Aorta (tissue), 5 donors: ENCODE measurements at regions not wholly inside any gene's neighbourhood (a gene's known extent, or its start where the extent isn't known, plus 50 kb on each side); places are given as distances from the start of the nearest gene placed in this dataset.

ENCODE experiments used
- ATAC-seq: fragments of 200-7000 bp; cut with Tn5 transposase; one replicate; pipeline ENCODE4 v1.9.1; 2022; ENCODE audit warnings: moderate library complexity; ENCODE audit not compliant: low FRiP score
- DNase-seq, 2 donors: peaks; one replicate each; pipeline ENCODE4 v3.0.0-alpha.2; 2020
- H3K27ac ChIP-seq, 2 donors: one replicate each; pipeline ENCODE4 v1.5.1; 2013; ENCODE audit warnings: low read length in 2 of 2, mild to moderate bottlenecking in 2 of 2, moderate library complexity in 2 of 2, control low read depth in 1 of 2, inconsistent platforms in 1 of 2, low read depth in 1 of 2
- H3K27me3 ChIP-seq, 2 donors: one replicate each; pipeline ENCODE4 v1.6.1; 2013; ENCODE audit warnings: control low read depth in 1 of 2, low read length in 1 of 2, mild to moderate bottlenecking in 1 of 2, moderate library complexity in 1 of 2; ENCODE audit not compliant: insufficient read depth in 2 of 2, control insufficient read depth in 1 of 2
- H3K36me3 ChIP-seq, 2 donors: one replicate each; pipeline ENCODE4 v1.6.1; 2013; ENCODE audit warnings: control low read depth in 1 of 2, low read length in 1 of 2, mild to moderate bottlenecking in 1 of 2; ENCODE audit not compliant: insufficient read depth in 2 of 2, control insufficient read depth in 1 of 2
- H3K4me1 ChIP-seq, 2 donors: one replicate each; pipeline ENCODE4 v1.6.1; 2013; ENCODE audit warnings: low read length in 2 of 2, control low read depth in 1 of 2, mild to moderate bottlenecking in 1 of 2, moderate library complexity in 1 of 2; ENCODE audit not compliant: insufficient read depth in 2 of 2, control insufficient read depth in 1 of 2
- H3K4me3 ChIP-seq, 2 donors: one replicate each; pipeline ENCODE4 v1.5.1; 2013; ENCODE audit warnings: low read length in 2 of 2, control low read depth in 1 of 2, mild to moderate bottlenecking in 1 of 2
- H3K9me3 ChIP-seq: one replicate; pipeline ENCODE4 v1.6.1; 2013; ENCODE audit warnings: mild to moderate bottlenecking, low read length; ENCODE audit not compliant: control insufficient read depth
- WGBS, 2 donors: extraction: QIAGEN DNeasy Blood & Tissue Kit; methylation state at CpG; one replicate each; pipeline ENCODE4 v1.1.7; 2013; 5-methylcytosine and 5-hydroxymethylcytosine counted together
- intact Hi-C, 2 donors: fragments of 100-400 bp; cut with DNase I; formaldehyde crosslinking; loops; one replicate each; pipeline versions ENCODE4 v1.14.2 to v1.15.0; 2022
- donor health status: healthy with polysubstance abuse.
- donor health status: Bipolar disorder and iron deficiency.
- donor health status: DM: no; HTN: no; CAD: no.
- donor health status: DM: no; HTN: no; CAD: no.
- donor health status: DM: yes; HTN: yes; CAD: no.

DNA sequence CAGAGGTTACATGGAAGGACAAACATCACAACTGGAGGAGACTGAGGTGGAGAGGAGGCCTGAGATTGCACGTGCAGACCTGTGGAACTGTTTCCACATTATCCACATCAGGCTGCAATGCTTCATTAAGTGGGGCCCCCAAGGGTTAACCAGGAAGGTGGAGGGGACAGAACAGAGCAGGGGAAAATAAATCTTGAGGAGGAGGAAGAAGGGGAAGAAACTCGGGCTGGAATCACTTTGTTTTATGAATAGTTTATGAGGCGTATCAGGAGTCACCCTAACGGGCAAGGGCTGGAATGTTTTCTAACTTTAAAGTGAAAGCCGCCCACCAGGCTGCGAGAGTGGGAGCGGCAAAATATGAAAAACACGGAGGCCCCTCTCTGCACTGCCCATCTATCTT lies 154.9 kb downstream of the WNT5A start:
- 68 to 81% methylated on average over 8 of the region's 8 CpGs for WGBS, 2 donors
- Histone ChIP-seq H3K9me3 (no peaks in the 10 kb centered on the region), H3K4me3 (no peak overlapping the region), H3K36me3 (no peaks in the 10 kb centered on the region), H3K4me1 (no peaks in the 10 kb centered on the region), H3K27ac (no peak overlapping the region), H3K27me3 (no peaks in the 10 kb centered on the region)
- intact Hi-C loops = no loop called here
- DNase-seq = no peak
- ATAC-seq = no peak

DNA sequence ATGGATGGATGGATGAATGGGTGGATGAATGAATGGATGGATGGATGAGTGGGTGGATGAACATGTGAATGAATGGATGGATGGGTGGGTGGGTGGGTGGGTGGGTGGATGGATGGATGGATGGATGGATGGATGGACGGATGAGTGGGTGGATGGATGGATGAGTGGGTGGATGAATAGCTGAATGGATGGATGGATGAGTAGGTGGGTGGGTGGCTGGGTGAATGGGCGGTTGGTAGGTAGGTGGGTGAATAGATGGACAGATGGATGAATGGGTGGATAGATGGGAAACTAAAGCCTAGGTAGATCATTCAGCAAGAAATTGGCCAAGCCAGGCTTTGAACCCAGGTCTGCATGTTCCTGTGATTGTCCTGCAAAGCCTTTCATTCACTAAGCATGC lies 155.6 kb downstream of the WNT5A start:
- intact Hi-C loops = no loop called here
- no peaks in the 10 kb centered on the region for H3K4me1 ChIP-seq
- ATAC-seq (no peak), DNase-seq (no peak)
- WGBS, 2 donors = 84 to 93% methylated on average over 2 of the region's 2 CpGs
- H3K9me3 ChIP-seq = no peaks in the 10 kb centered on the region
- H3K27ac ChIP-seq = no peak overlapping the region
- no peaks in the 10 kb centered on the region for H3K27me3 ChIP-seq
- H3K4me3 ChIP-seq = no peak overlapping the region
- H3K36me3 ChIP-seq = no peaks in the 10 kb centered on the region

DNA sequence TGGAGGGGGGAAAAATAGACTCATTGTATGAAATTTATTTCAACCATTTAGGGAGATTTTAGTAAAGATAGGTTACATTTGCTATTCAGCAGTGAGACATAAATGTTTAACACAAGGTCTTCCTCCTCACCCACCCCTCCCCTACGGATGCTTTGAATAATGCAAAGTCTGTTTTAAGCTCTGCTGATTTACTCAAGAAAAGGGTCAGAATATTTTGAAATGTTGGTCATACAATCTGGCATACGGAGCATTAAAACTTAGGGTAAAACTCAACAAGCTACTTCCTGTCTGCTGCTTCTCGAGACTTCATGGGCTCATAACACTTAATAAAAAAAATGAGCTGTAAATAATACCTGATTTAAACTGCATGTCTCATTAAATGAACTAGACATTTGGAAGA lies 156.3 kb downstream of the WNT5A start:
- H3K9me3 ChIP-seq = no peaks in the 10 kb centered on the region
- no peak for DNase-seq
- 49 to 54% methylated on average over 3 of the region's 3 CpGs for WGBS, 2 donors
- H3K4me1 ChIP-seq = no peaks in the 10 kb centered on the region
- no peaks in the 10 kb centered on the region for H3K36me3 ChIP-seq
- no peak for ATAC-seq
- no peak overlapping the region for H3K27ac ChIP-seq
- intact Hi-C loops = no loop called here
- H3K4me3 ChIP-seq = no peak overlapping the region
- H3K27me3 ChIP-seq = no peaks in the 10 kb centered on the region

DNA sequence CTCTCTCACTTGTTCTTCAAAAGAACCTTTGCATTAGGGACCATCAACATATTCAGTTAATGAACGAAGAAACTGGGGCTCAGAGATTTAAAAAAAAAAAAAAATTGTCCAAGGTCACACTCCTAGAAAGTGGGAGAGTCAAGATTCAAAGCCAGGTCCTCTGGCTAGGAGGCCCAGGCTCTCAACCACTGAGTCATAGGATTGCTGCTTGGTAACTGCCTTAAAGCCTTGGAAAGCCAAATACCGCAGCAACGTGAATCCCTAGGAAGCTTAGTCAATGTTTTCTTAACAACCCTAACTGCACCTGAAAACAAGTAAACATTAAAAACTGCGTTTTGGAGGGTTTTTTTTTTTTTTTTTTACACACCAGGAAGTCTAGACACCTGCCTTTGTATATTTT lies 156.8 kb downstream of the WNT5A start:
- Histone ChIP-seq H3K9me3 (no peaks in the 10 kb centered on the region), H3K27me3 (no peaks in the 10 kb centered on the region), H3K4me3 (no peak overlapping the region), H3K4me1 (no peaks in the 10 kb centered on the region), H3K27ac (no peak overlapping the region), H3K36me3 (no peaks in the 10 kb centered on the region)
- WGBS, 2 donors = 26 to 28% methylated on average over 4 of the region's 4 CpGs
- intact Hi-C loops = no loop called here
- ATAC-seq (no peak), DNase-seq (no peak)

DNA sequence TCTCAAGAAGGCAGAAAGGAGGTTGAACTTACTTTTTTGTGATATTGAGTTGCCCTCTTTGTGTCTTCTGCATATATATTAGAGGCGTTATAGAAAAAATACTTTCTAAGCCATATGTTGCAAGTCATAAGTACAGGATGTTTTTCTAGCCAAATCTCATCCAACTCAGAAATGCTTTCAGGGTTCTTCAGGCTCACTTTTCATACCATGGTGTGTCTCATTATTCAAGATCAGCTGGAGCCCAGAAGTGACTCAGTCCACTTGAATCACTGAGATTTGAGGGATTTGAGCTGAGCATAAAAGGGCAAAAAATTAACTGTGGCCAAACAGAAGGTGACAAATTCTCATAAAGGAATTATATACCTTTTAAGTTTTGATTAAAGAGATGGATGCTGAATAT lies 157.3 kb downstream of the WNT5A start:
- H3K4me3 ChIP-seq = no peak overlapping the region
- no peak for ATAC-seq
- no peak overlapping the region for H3K27ac ChIP-seq
- H3K27me3 ChIP-seq = no peaks in the 10 kb centered on the region
- no peaks in the 10 kb centered on the region for H3K4me1 ChIP-seq
- no peaks in the 10 kb centered on the region for H3K9me3 ChIP-seq
- H3K36me3 ChIP-seq = no peaks in the 10 kb centered on the region
- WGBS, 2 donors = 51 to 55% methylated on average over 1 of the region's 1 CpG
- DNase-seq = no peak
- intact Hi-C loops = no loop called here

DNA sequence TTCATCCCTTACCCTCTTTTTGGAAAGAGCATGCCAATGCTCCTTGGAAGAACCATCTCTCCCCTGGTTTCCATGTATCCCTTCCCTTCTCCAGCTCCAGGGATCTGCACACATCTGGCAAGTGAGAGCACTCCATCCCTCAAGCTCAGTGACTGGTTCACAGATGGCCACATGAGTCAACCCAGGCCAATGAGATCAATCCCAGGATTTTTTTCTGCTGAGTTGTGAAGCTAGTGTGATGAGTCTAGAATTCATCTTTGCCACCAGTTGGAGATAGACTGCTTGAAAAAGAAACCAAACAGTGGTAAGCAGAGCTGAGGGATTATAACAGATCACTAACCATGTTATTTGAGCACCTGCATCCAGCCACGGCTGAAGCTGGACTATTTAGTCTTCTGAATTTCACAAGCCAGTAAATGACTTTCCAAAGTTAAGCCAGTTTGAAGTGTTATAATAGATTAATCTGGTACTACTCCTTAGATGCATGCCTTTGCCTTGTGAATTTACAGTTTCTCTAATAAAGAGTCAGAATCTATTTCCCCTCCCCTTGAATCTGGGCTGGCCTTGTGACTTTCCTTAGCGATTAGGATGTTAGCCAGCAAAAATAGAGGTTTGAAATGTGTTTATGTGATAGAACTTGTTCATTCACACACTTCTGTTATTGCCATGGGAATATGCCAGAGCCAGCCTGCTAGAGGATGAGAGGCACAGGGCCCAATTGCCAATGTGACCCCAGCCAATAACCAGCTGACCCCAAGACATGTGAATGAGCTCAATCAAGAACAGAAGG lies 159.8 kb downstream of the WNT5A start:
- Histone ChIP-seq H3K27me3 (no peaks in the 10 kb centered on the region), H3K36me3 (no peaks in the 10 kb centered on the region), H3K27ac (no peak overlapping the region), H3K4me3 (no peak overlapping the region), H3K4me1 (no peaks in the 10 kb centered on the region), H3K9me3 (no peaks in the 10 kb centered on the region)
- DNase-seq (no peak), ATAC-seq (no peak)
- 17 to 33% methylated on average over 2 of the region's 2 CpGs for WGBS, 2 donors
- intact Hi-C loops = no loop called here

DNA sequence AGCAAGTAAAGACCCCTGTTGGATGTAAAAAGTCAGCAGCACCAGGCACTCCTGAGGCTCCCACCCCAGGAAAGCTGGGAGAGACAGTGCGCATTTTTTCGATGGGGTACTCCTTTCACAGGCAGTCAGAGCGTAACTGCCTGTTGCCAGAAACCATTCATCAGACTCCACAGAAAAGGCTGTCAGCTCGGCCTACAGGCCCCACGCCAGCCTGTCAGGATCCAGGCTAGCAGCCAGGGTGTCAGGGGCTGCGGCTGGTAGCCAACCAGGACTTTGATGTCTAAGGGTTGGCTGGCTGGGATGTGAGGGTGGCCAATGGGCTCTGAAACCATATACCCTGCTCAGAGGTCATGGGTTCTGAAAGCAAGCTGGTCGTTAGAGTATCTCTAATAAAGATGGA lies 164.5 kb downstream of the WNT5A start:
- Histone ChIP-seq H3K27ac (no peak overlapping the region), H3K9me3 (peaks cover 3% of the 10 kb centered on the region), H3K27me3 (no peaks in the 10 kb centered on the region), H3K4me1 (no peaks in the 10 kb centered on the region), H3K36me3 (no peaks in the 10 kb centered on the region), H3K4me3 (no peak overlapping the region)
- DNase-seq (no peak), ATAC-seq (no peak)
- 10 to 14% methylated on average over 7 of the region's 7 CpGs for WGBS, 2 donors
- intact Hi-C loops = no loop called here

DNA sequence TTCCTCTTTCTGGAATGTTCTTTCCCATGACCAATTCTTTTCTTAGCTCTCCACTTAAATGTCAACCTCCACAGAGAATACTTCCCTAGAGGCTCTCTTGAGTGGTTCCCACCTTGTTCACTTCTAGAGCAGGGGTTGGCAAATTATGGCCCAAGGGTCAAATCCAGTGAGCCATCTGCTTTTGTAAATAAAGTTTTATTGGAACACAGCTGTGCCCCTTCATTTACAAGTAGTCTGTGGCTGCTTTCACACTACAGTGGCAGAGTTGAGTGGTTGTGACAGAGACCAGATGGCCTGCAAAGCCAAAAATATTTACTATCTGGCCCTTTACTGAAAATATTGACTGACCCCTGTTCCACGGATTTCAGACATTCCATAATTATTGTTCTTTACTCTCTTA lies 166.2 kb downstream of the WNT5A start:
- DNase-seq (no peak), ATAC-seq (no peak)
- peaks cover 3% of the 10 kb centered on the region for H3K9me3 ChIP-seq
- WGBS, 2 donors = 76 to 80% methylated on average over 1 of the region's 1 CpG
- H3K4me3 ChIP-seq = no peak overlapping the region
- no peaks in the 10 kb centered on the region for H3K4me1 ChIP-seq
- intact Hi-C loops = no loop called here
- H3K36me3 ChIP-seq = no peaks in the 10 kb centered on the region
- no peak overlapping the region for H3K27ac ChIP-seq
- H3K27me3 ChIP-seq = peaks cover 0 to 1% of the 10 kb centered on the region in 2 donors

DNA sequence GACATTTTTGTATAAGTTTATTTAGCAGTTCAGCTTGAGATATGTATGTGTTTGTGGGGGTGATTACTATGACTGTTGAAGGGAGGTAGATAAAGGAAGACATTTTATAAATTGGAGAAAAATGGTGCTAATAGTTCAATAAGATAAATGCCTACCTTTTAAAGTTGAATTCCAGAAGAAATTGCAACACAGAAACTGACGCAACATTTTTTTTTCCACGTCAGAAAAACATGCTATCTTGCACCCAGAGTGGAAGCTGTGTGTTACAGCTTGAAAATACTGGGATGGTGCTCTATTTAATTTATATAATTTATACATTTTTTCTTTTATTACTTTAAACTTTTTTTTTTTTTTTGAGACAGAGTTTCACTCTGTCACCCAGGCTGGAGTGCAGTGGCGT lies 171.7 kb downstream of the WNT5A start:
- H3K4me3 ChIP-seq = no peak overlapping the region
- no peaks in the 10 kb centered on the region for H3K4me1 ChIP-seq
- ATAC-seq (no peak), DNase-seq (no peak)
- H3K36me3 ChIP-seq = no peaks in the 10 kb centered on the region
- no peak overlapping the region for H3K27ac ChIP-seq
- intact Hi-C loops = no loop called here
- H3K27me3 ChIP-seq = peaks cover 0 to 1% of the 10 kb centered on the region in 2 donors
- 64 to 91% methylated on average over 3 of the region's 3 CpGs for whole genome bisulfite sequencing, 2 donors
- no peaks in the 10 kb centered on the region for H3K9me3 ChIP-seq
